ENCODE measurements at regions not wholly inside any gene's neighbourhood (a gene's known extent, or its start where the extent isn't known, plus 50 kb on each side); places are given as distances from the start of the nearest gene placed in this dataset.

DNA sequence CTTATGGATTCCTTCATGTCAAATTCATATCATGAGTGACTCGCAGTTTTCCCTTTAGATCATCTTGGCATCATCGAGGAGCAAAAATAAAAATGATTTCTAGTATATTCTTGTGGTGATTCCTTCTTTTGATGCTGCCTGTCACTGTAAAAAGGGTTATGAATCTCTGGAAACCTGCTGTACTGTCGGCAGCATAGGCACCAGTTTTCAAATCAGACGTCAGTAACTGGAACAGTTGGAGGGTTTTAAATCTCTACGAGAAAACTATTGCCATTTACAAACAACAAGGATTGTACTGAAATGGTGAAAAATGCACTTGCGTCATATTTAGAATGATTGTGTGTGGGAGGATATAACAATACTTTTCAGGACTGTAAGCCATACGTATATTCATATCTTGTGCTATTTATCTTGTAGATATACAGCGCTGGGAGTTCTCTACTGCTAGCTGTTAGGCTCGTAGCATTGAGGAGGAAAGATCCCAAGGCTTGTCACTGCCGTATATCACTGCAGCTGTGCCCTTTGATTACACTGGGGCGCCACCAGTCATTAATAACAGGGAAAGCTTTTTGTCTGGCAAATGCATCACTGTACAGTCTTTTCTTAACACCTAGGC is 320.7 kb downstream of the MTX2 start:
- no peak overlapping the region for H3K4me3 ChIP-seq (ENCODE audit: low read depth in 1 of 3, low read length in 3 of 3)
- WGBS: 84% methylated on average over 11 of the region's 11 CpGs
- peaks cover 6 to 10% (median 8%) of the 10 kb centered on the region in 4 donors for H3K4me1 ChIP-seq (ENCODE audit: control insufficient read depth in 4 of 4, insufficient read depth in 4 of 4, low read length in 3 of 4)
- no peak for TF ChIP-seq JUND (IDR thresholded peaks at IDR 0.05)
- TF ChIP-seq RAD21 (IDR thresholded peaks at IDR 0.05): no peak
- TF ChIP-seq SP1 (IDR thresholded peaks at IDR 0.05): no peak
- no peak for DNase-seq (ENCODE audit: low spot score)
- H3K9ac ChIP-seq (ENCODE audit: low read depth in 1 of 2, low read length in 2 of 2): no peak overlapping the region
- H3K27ac ChIP-seq (ENCODE audit: low read depth in 1 of 2, low read length in 2 of 2): no peak overlapping the region
- no peaks in the 10 kb centered on the region for H3K9me3 ChIP-seq (ENCODE audit: control insufficient read depth in 4 of 4, low read length in 3 of 4)
- H3K27me3 ChIP-seq (ENCODE audit: control insufficient read depth in 4 of 4, insufficient read depth in 4 of 4, low read length in 3 of 4): no peaks in the 10 kb centered on the region
- H3K36me3 ChIP-seq (ENCODE audit: control insufficient read depth in 4 of 4, insufficient read depth in 3 of 4, low read depth in 1 of 4, low read length in 3 of 4): no peaks in the 10 kb centered on the region

DNA sequence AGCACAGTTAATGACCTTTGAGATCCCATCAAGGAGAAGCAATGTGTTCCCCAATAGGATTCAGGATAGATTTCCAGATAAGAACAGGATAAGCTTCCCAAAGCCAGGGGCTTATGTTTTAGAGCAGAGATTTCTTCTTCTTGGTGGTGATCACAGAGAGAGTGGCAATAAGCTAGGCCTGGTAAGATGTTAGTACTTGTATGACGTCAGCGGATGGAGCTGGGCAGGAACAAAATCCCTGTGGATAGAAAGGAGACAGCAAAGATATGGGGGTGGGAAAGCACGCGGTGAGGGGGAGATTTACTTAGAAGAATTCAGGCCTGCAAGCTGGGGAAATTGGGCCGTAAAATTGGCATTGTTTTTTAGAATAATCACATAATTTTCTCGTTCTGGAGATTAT is 323.0 kb downstream of the MTX2 start:
- Histone ChIP-seq H3K27ac (ENCODE audit: low read depth in 1 of 2, low read length in 2 of 2) (no peak overlapping the region), H3K9ac (ENCODE audit: low read depth in 1 of 2, low read length in 2 of 2) (no peak overlapping the region), H3K4me1 (ENCODE audit: control insufficient read depth in 4 of 4, insufficient read depth in 4 of 4, low read length in 3 of 4) (peaks cover 6 to 10% (median 8%) of the 10 kb centered on the region in 4 donors), H3K9me3 (ENCODE audit: control insufficient read depth in 4 of 4, low read length in 3 of 4) (no peaks in the 10 kb centered on the region), H3K27me3 (ENCODE audit: control insufficient read depth in 4 of 4, insufficient read depth in 4 of 4, low read length in 3 of 4) (no peaks in the 10 kb centered on the region), H3K36me3 (ENCODE audit: control insufficient read depth in 4 of 4, insufficient read depth in 3 of 4, low read depth in 1 of 4, low read length in 3 of 4) (no peaks in the 10 kb centered on the region), H3K4me3 (ENCODE audit: low read depth in 1 of 3, low read length in 3 of 3) (no peak overlapping the region)
- no peak for DNase-seq (ENCODE audit: low spot score)
- TF ChIP-seq FOXA2 (IDR thresholded peaks at IDR 0.05) (no peak), SP1 (IDR thresholded peaks at IDR 0.05) (no peak), HNF4A (conservative IDR thresholded peaks at IDR 0.05) (no peak)
- TF ChIP-seq, protein P1, sequence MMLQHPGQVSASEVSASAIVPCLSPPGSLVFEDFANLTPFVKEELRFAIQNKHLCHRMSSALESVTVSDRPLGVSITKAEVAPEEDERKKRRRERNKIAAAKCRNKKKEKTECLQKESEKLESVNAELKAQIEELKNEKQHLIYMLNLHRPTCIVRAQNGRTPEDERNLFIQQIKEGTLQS (IDR thresholded peaks at IDR 0.05): no peak
- 90% methylated on average over 6 of the region's 6 CpGs for WGBS

DNA sequence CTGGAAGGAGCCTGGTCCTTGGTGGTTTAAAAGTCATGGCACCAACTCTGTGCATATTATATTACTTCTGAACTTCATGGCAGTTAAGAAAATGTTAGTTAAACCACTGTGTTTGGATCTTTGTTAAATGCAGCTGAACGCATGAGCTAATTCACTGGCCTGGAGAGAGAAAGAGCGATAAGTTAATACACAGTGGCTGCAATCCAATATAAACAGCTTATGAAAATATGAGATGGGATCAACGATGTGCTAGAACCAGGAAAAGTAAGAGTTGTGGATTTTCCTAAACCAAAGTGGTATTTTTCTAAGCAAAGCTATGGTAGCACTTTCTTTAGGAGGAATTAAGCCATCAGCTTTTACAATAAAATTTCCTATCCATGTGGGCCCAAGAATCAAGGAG is 326.7 kb downstream of the MTX2 start:
- TF ChIP-seq RXRA (IDR thresholded peaks at IDR 0.05) (no peak), TAF1 (conservative IDR thresholded peaks at IDR 0.05) (no peak), FOXA2 (IDR thresholded peaks at IDR 0.05) (no peak), EGR1 (IDR thresholded peaks at IDR 0.05; ENCODE audit: low read depth in 2 of 2) (no peak), GABPA (IDR thresholded peaks at IDR 0.05 in 1 of 2, conservative IDR thresholded peaks at IDR 0.05 in 1 of 2) (no peak)
- TF ChIP-seq, protein P2, sequence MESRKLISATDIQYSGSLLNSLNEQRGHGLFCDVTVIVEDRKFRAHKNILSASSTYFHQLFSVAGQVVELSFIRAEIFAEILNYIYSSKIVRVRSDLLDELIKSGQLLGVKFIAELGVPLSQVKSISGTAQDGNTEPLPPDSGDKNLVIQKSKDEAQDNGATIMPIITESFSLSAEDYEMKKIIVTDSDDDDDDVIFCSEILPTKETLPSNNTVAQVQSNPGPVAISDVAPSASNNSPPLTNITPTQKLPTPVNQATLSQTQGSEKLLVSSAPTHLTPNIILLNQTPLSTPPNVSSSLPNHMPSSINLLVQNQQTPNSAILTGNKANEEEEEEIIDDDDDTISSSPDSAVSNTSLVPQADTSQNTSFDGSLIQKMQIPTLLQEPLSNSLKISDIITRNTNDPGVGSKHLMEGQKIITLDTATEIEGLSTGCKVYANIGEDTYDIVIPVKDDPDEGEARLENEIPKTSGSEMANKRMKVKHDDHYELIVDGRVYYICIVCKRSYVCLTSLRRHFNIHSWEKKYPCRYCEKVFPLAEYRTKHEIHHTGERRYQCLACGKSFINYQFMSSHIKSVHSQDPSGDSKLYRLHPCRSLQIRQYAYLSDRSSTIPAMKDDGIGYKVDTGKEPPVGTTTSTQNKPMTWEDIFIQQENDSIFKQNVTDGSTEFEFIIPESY (IDR thresholded peaks at IDR 0.05): no peak
- TF ChIP-seq, protein P1 (IDR thresholded peaks at IDR 0.05): no peak
- Histone ChIP-seq H3K4me3 (ENCODE audit: low read depth in 1 of 3, low read length in 3 of 3) (no peak overlapping the region), H3K9me3 (ENCODE audit: control insufficient read depth in 4 of 4, low read length in 3 of 4) (no peaks in the 10 kb centered on the region), H3K4me1 (ENCODE audit: control insufficient read depth in 4 of 4, insufficient read depth in 4 of 4, low read length in 3 of 4) (no peaks in the 10 kb centered on the region), H3K36me3 (ENCODE audit: control insufficient read depth in 4 of 4, insufficient read depth in 3 of 4, low read depth in 1 of 4, low read length in 3 of 4) (no peaks in the 10 kb centered on the region), H3K27me3 (ENCODE audit: control insufficient read depth in 4 of 4, insufficient read depth in 4 of 4, low read length in 3 of 4) (no peaks in the 10 kb centered on the region), H3K27ac (ENCODE audit: low read depth in 1 of 2, low read length in 2 of 2) (no peak overlapping the region), H3K9ac (ENCODE audit: low read depth in 1 of 2, low read length in 2 of 2) (no peak overlapping the region)
- WGBS: 65% methylated on average over 3 of the region's 3 CpGs
- DNase-seq (ENCODE audit: low spot score): no peak

DNA sequence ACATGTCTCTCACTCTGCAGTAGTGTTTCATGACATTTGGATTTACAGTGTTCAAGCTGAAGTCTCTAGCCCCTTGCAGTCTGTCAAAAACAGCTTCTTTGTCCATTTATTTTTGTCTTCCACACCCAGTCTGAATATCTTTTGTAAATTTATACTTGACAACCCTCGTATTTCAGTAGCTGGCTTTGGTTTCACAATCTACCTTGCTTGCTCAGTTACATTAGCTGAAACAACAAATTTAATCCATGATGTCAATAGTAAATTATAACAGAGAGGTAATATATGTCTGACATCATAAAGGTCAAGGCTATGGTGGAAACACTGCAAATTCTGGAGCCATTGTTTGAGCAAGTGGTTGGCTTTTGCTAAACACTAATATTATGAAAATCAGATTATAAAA is 328.7 kb downstream of the MTX2 start:
- no peaks in the 10 kb centered on the region for H3K9me3 ChIP-seq (ENCODE audit: control insufficient read depth in 4 of 4, low read length in 3 of 4)
- DNase-seq (ENCODE audit: low spot score): no peak
- H3K36me3 ChIP-seq (ENCODE audit: control insufficient read depth in 4 of 4, insufficient read depth in 3 of 4, low read depth in 1 of 4, low read length in 3 of 4): no peaks in the 10 kb centered on the region
- H3K4me1 ChIP-seq (ENCODE audit: control insufficient read depth in 4 of 4, insufficient read depth in 4 of 4, low read length in 3 of 4): no peaks in the 10 kb centered on the region
- H3K27ac ChIP-seq (ENCODE audit: low read depth in 1 of 2, low read length in 2 of 2): no peak overlapping the region
- no peaks in the 10 kb centered on the region for H3K27me3 ChIP-seq (ENCODE audit: control insufficient read depth in 4 of 4, insufficient read depth in 4 of 4, low read length in 3 of 4)
- H3K9ac ChIP-seq (ENCODE audit: low read depth in 1 of 2, low read length in 2 of 2): no peak overlapping the region
- no peak overlapping the region for H3K4me3 ChIP-seq (ENCODE audit: low read depth in 1 of 3, low read length in 3 of 3)
- 71% methylated on average over 1 of the region's 1 CpG for WGBS
- no peak for TF ChIP-seq FOXA1 (IDR thresholded peaks at IDR 0.05)
- no peak for TF ChIP-seq SP1 (IDR thresholded peaks at IDR 0.05)
- no peak for TF ChIP-seq HNF4G (IDR thresholded peaks at IDR 0.05)
- no peak for TF ChIP-seq NR2F2 (IDR thresholded peaks at IDR 0.05)
- no peak for TF ChIP-seq RXRA (IDR thresholded peaks at IDR 0.05)
- no peak for TF ChIP-seq RAD21 (IDR thresholded peaks at IDR 0.05)
- TF ChIP-seq, protein P3, sequence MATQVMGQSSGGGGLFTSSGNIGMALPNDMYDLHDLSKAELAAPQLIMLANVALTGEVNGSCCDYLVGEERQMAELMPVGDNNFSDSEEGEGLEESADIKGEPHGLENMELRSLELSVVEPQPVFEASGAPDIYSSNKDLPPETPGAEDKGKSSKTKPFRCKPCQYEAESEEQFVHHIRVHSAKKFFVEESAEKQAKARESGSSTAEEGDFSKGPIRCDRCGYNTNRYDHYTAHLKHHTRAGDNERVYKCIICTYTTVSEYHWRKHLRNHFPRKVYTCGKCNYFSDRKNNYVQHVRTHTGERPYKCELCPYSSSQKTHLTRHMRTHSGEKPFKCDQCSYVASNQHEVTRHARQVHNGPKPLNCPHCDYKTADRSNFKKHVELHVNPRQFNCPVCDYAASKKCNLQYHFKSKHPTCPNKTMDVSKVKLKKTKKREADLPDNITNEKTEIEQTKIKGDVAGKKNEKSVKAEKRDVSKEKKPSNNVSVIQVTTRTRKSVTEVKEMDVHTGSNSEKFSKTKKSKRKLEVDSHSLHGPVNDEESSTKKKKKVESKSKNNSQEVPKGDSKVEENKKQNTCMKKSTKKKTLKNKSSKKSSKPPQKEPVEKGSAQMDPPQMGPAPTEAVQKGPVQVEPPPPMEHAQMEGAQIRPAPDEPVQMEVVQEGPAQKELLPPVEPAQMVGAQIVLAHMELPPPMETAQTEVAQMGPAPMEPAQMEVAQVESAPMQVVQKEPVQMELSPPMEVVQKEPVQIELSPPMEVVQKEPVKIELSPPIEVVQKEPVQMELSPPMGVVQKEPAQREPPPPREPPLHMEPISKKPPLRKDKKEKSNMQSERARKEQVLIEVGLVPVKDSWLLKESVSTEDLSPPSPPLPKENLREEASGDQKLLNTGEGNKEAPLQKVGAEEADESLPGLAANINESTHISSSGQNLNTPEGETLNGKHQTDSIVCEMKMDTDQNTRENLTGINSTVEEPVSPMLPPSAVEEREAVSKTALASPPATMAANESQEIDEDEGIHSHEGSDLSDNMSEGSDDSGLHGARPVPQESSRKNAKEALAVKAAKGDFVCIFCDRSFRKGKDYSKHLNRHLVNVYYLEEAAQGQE (IDR thresholded peaks at IDR 0.05): no peak
- no peak for TF ChIP-seq EGR1 (IDR thresholded peaks at IDR 0.05; ENCODE audit: low read depth in 2 of 2)
- TF ChIP-seq YY1 (IDR thresholded peaks at IDR 0.05): no peak
- no peak for TF ChIP-seq JUND (IDR thresholded peaks at IDR 0.05)
- TF ChIP-seq, protein P2 (IDR thresholded peaks at IDR 0.05): no peak
